ENCODE measurements at regions not wholly inside any gene's neighbourhood (a gene's known extent, or its start where the extent isn't known, plus 50 kb on each side); places are given as distances from the start of the nearest gene placed in this dataset.
A peak's percentile ranks its signal among the peaks of the same experiment; 100 is the strongest.
"Not testable (repeated sequence)": the region's sequence is repeated elsewhere in the genome, so short reads cannot be mapped to it uniquely, and the experiment has no call there.

GRCh38 chr2:37795938-37796337, 124.5 kb upstream of the CDC42EP3 start:
- POLR2A ChIA-PET: no interaction called here
- intact Hi-C loops (cut with DNase I, micrococcal nuclease): no loop called here
- H3K4me3 Mint-ChIP-seq: no peak overlapping the region
- no peaks in the 10 kb centered on the region for H3K36me3 Mint-ChIP-seq (ENCODE audit: low read depth)
- CTCF ChIA-PET: interaction anchor here (0.6 to 1.4 kb wide), 3 partner anchors 81 to 405 kb away, joined by 3 to 5 read pairs (median 5); no protein-coding TSS in a partner anchor
- ATAC-seq (no peak), DNase-seq (no peak)
- H3K27ac Mint-ChIP-seq: no peak overlapping the region
- peaks cover 7% of the 10 kb centered on the region for H3K4me1 Mint-ChIP-seq
- H3K9me3 Mint-ChIP-seq (ENCODE audit: low read depth): no peaks in the 10 kb centered on the region
- H3K27me3 Mint-ChIP-seq: no peaks in the 10 kb centered on the region

GRCh38 chr2:37796481-37796880, 125.0 kb upstream of the CDC42EP3 start:
- DNase-seq: no peak
- no peak overlapping the region for H3K27ac Mint-ChIP-seq
- H3K36me3 Mint-ChIP-seq (ENCODE audit: low read depth): no peaks in the 10 kb centered on the region
- POLR2A ChIA-PET: no interaction called here
- CTCF ChIA-PET: interaction anchor here (0.6 to 1.4 kb wide), 5 partner anchors 81 to 405 kb away, joined by 3 to 5 read pairs (median 3); no protein-coding TSS in a partner anchor
- intact Hi-C loops (cut with DNase I, micrococcal nuclease): no loop called here
- no peaks in the 10 kb centered on the region for H3K9me3 Mint-ChIP-seq (ENCODE audit: low read depth)
- no peak for ATAC-seq
- H3K27me3 Mint-ChIP-seq: no peaks in the 10 kb centered on the region
- H3K4me3 Mint-ChIP-seq: no peak overlapping the region
- H3K4me1 Mint-ChIP-seq: peaks cover 7% of the 10 kb centered on the region

- H3K4me3 Mint-ChIP-seq: no peak overlapping the region
- intact Hi-C loops (cut with DNase I, micrococcal nuclease): no loop called here
- ChIA-PET CTCF (interaction anchor here (0.6 kb wide), 2 partner anchors 80 to 89 kb away, joined by 3 read pairs; no protein-coding TSS in a partner anchor), POLR2A (no interaction called here)
- DNase-seq (no peak), ATAC-seq (no peak)
- H3K36me3 Mint-ChIP-seq (ENCODE audit: low read depth): no peaks in the 10 kb centered on the region
- H3K9me3 Mint-ChIP-seq (ENCODE audit: low read depth): no peaks in the 10 kb centered on the region
- H3K4me1 Mint-ChIP-seq: peaks cover 7% of the 10 kb centered on the region
- no peaks in the 10 kb centered on the region for H3K27me3 Mint-ChIP-seq
- peak overlapping the region; percentile 52 for H3K27ac Mint-ChIP-seq
Observed at GRCh38 chr2:37797081-37797480, 125.6 kb upstream of the CDC42EP3 start.

GRCh38 chr2:37798315-37799005, 126.6 kb upstream of the RMDN2 start:
- intact Hi-C loops (cut with DNase I, micrococcal nuclease): no loop called here
- H3K4me1 Mint-ChIP-seq: peaks cover 7% of the 10 kb centered on the region
- no peaks in the 10 kb centered on the region for H3K27me3 Mint-ChIP-seq
- H3K27ac Mint-ChIP-seq: no peak overlapping the region
- H3K4me3 Mint-ChIP-seq: no peak overlapping the region
- POLR2A ChIA-PET: no interaction called here
- no peaks in the 10 kb centered on the region for H3K9me3 Mint-ChIP-seq (ENCODE audit: low read depth)
- H3K36me3 Mint-ChIP-seq (ENCODE audit: low read depth): no peaks in the 10 kb centered on the region
- DNase-seq (no peak), ATAC-seq (no peak)
- CTCF ChIA-PET: interaction anchor here (0.6 to 0.8 kb wide), 2 partner anchors 99 to 229 kb away, joined by 3 read pairs; no protein-coding TSS in a partner anchor

GRCh38 chr2:37800176-37800858, 124.8 kb upstream of the RMDN2 start:
- ChIA-PET CTCF (interaction anchor here (0.5 kb wide), 1 partner anchor 492 kb away, joined by 3 read pairs; no protein-coding TSS in a partner anchor), POLR2A (no interaction called here)
- H3K36me3 Mint-ChIP-seq (ENCODE audit: low read depth): no peaks in the 10 kb centered on the region
- H3K4me1 Mint-ChIP-seq: peaks cover 7% of the 10 kb centered on the region
- H3K4me3 Mint-ChIP-seq: no peak overlapping the region
- no peak overlapping the region for H3K27ac Mint-ChIP-seq
- intact Hi-C loops (cut with DNase I, micrococcal nuclease): no loop called here
- ATAC-seq (no peak), DNase-seq (no peak)
- H3K9me3 Mint-ChIP-seq (ENCODE audit: low read depth): no peaks in the 10 kb centered on the region
- H3K27me3 Mint-ChIP-seq: no peaks in the 10 kb centered on the region

- intact Hi-C loops (cut with DNase I, micrococcal nuclease): no loop called here
- CTCF ChIA-PET: no interaction called here
- peaks cover 2% of the 10 kb centered on the region for H3K36me3 Mint-ChIP-seq (ENCODE audit: low read depth)
- DNase-seq: no peak
- POLR2A ChIA-PET: no interaction called here
- H3K4me3 Mint-ChIP-seq: no peak overlapping the region
- H3K4me1 Mint-ChIP-seq: peaks cover 2% of the 10 kb centered on the region
- no peak for ATAC-seq
- H3K9me3 Mint-ChIP-seq (ENCODE audit: low read depth): no peaks in the 10 kb centered on the region
- H3K27ac Mint-ChIP-seq: no peak overlapping the region
- peaks cover 2% of the 10 kb centered on the region for H3K27me3 Mint-ChIP-seq
Observed at GRCh38 chr2:37802211-37802752, 122.8 kb upstream of the RMDN2 start.

- intact Hi-C loops (cut with DNase I, micrococcal nuclease): no loop called here
- Mint-ChIP-seq H3K27me3 (peaks cover 2% of the 10 kb centered on the region), H3K36me3 (ENCODE audit: low read depth) (peaks cover 2% of the 10 kb centered on the region), H3K27ac (no peak overlapping the region), H3K4me1 (no peaks in the 10 kb centered on the region), H3K9me3 (ENCODE audit: low read depth) (peaks cover 2% of the 10 kb centered on the region), H3K4me3 (no peak overlapping the region)
- CTCF ChIA-PET: no interaction called here
- DNase-seq (no peak), ATAC-seq (no peak)
- POLR2A ChIA-PET: no interaction called here
Observed at GRCh38 chr2:37802899-37803379, 122.1 kb upstream of the RMDN2 start.

GRCh38 chr2:37806004-37806403, 119.1 kb upstream of the RMDN2 start:
- H3K36me3 Mint-ChIP-seq (ENCODE audit: low read depth); H3K27ac Mint-ChIP-seq; POLR2A ChIA-PET; H3K4me1 Mint-ChIP-seq; H3K4me3 Mint-ChIP-seq; H3K27me3 Mint-ChIP-seq; ATAC-seq; DNase-seq; H3K9me3 Mint-ChIP-seq (ENCODE audit: low read depth); CTCF ChIA-PET: not testable (repeated sequence)
- intact Hi-C loops (cut with DNase I, micrococcal nuclease): loop anchor here in 1 of 2 experiments (5.0 kb wide), 1 partner anchor 269 kb away; no protein-coding TSS in a partner anchor

- ATAC-seq (no peak), DNase-seq (peak; percentile 23)
- CTCF ChIA-PET: interaction anchor here (0.5 kb wide), 1 partner anchor 54 kb away, joined by 3 read pairs; no protein-coding TSS in a partner anchor
- POLR2A ChIA-PET: no interaction called here
- Mint-ChIP-seq H3K4me1 (peaks cover 3% of the 10 kb centered on the region), H3K36me3 (ENCODE audit: low read depth) (peaks cover 2% of the 10 kb centered on the region), H3K27ac (no peak overlapping the region), H3K9me3 (ENCODE audit: low read depth) (peaks cover 6% of the 10 kb centered on the region), H3K27me3 (peaks cover 5% of the 10 kb centered on the region), H3K4me3 (no peak overlapping the region)
- intact Hi-C loops (cut with DNase I, micrococcal nuclease): loop anchor here in 1 of 2 experiments (5.0 kb wide), 1 partner anchor 272 kb away; no protein-coding TSS in a partner anchor
Observed at GRCh38 chr2:37809525-37809924, 115.6 kb upstream of the RMDN2 start.

GRCh38 chr2:37809931-37810570, 115.0 kb upstream of the RMDN2 start:
- Mint-ChIP-seq H3K4me1 (peaks cover 3% of the 10 kb centered on the region), H3K4me3 (no peak overlapping the region), H3K9me3 (ENCODE audit: low read depth) (peaks cover 6% of the 10 kb centered on the region), H3K27me3 (peaks cover 5% of the 10 kb centered on the region), H3K27ac (no peak overlapping the region), H3K36me3 (ENCODE audit: low read depth) (peaks cover 2% of the 10 kb centered on the region)
- ATAC-seq (no peak), DNase-seq (no peak)
- ChIA-PET CTCF (no interaction called here), POLR2A (no interaction called here)
- intact Hi-C loops (cut with DNase I, micrococcal nuclease): loop anchor here in 1 of 2 experiments (5.0 kb wide), 1 partner anchor 273 kb away; no protein-coding TSS in a partner anchor

GRCh38 chr2:37812414-37812813, 112.7 kb upstream of the RMDN2 start:
- no peak for DNase-seq
- no peak for ATAC-seq
- ChIA-PET POLR2A (no interaction called here), CTCF (interaction anchor here (0.7 to 1.2 kb wide), 2 partner anchors 79 to 275 kb away, joined by 3 read pairs; no protein-coding TSS in a partner anchor)
- H3K36me3 Mint-ChIP-seq (ENCODE audit: low read depth): no peaks in the 10 kb centered on the region
- no peak overlapping the region for H3K4me3 Mint-ChIP-seq
- intact Hi-C loops (cut with DNase I, micrococcal nuclease): no loop called here
- H3K27me3 Mint-ChIP-seq: peaks cover 3% of the 10 kb centered on the region
- H3K27ac Mint-ChIP-seq: no peak overlapping the region
- H3K9me3 Mint-ChIP-seq (ENCODE audit: low read depth): peaks cover 6% of the 10 kb centered on the region
- H3K4me1 Mint-ChIP-seq: peaks cover 3% of the 10 kb centered on the region
